ENCODE measurements at regions not wholly inside any gene's neighbourhood (a gene's known extent, or its start where the extent isn't known, plus 50 kb on each side); places are given as distances from the start of the nearest gene placed in this dataset.

DNA sequence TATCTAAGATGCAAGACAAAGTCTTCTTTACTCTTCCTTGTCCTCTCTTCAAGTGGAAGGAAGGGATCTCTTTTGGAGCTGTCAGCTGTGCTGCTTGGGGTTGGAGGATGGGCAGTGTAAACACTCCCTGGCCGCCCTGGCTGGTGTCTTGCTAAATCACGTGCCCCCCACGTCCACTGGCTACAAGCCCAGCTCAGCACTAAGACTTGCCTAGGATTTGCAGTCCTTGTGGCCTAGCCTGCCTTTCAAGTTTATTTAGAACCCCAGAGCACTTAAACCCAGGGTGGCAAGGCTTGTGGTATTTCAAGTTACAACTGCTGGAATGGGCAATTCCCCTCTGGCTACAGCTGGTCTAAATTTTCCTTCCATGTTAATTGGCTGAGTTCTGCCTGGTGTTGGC is 272.4 kb upstream of the MYO3A start:
- DNase-seq: no peak

DNA sequence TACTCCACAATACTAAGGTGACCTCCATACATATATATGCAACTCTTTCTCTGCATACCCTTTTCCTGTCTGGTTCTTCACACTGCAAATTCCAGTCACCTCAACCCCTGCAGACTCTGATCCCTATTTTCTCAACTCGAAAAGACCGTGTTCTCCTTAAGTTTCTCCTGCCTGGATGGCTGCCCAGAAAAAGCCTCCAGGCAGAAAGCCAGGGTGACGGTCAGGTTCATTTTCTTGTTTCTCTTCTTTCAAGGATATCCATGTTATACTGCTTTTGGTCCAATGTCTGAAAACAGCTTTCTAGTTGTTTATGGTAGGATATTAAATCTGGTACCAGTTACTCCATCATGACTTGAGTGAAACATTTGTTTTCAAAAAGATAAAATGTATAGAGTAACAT is 267.8 kb upstream of the MYO3A start:
- DNase-seq: peak; percentile 31

DNA sequence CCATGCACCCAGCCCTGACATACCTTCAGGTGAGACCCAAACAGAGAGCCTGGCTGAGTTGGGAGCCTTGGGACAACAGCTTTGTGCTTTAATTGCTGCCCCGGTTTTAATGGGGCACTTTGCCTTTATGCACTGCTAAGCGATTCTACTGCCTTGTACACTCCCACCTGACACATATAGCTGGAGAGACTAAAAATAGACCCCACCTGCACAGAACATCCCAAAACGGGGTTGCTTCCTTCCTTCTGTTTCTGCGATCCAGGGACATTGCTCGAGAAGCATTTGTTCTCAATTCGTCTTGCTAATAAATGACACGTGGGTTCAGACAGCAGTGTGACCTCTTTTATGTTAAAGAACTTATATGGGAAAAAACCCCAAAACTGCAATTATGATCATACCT is 258.8 kb upstream of the MYO3A start:
- DNase-seq: no peak

DNA sequence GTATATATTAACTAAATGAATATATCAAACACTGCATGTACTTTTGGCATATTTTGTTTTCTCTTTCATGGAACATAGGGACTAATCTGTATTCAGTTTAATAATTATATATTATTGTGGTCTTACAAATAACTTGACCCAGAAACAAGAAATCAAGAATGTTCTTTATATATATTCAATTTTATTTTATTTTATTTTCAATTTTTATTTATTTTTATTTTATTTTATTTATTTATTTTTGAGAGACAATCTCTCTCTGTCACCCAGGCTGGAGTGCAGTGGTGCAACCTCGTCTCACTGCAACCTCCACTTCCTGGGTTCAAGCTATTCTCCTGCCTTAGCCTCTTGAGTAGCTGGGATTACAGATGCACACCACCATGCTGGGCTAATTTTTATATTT is 258.4 kb upstream of the MYO3A start:
- no peak for DNase-seq

DNA sequence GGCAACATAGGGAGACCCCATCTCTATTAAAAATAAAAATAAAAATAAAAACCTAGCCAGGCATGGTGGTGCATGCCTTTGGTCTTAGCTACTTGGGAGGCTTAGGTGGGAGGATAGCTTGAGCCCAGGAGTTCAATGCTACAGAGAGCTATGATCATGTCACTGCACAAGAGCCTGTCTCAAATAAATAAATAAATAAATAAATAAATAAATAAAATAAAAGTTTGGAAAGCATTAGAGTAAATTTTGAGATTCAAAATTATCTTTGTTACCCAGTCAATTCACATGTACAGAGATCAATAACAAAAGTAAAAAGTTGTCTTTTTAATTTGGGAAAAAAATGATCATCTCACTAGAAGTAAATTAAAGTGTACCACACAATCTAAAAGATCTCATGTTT is 255.8 kb upstream of the MYO3A start:
- DNase-seq: no peak

DNA sequence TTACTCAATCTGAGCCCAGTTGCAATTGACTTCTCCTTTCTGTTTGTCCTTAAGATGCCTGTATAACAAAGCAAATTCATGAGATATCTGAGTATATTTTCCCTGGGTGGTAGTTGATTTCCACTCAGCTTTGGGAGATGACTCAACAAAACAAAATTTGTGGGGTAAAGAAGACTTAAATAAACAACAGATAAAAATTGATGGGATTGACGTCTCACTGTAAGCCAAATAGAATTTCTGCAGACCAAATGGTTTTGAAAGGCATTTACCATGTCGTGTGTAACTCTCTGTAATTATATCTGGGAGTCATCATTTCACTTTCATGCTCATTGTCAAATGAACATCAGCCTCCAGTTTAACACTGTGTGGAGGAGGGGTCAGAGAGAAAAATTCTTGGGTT is 255.4 kb upstream of the MYO3A start:
- no peak for DNase-seq

DNA sequence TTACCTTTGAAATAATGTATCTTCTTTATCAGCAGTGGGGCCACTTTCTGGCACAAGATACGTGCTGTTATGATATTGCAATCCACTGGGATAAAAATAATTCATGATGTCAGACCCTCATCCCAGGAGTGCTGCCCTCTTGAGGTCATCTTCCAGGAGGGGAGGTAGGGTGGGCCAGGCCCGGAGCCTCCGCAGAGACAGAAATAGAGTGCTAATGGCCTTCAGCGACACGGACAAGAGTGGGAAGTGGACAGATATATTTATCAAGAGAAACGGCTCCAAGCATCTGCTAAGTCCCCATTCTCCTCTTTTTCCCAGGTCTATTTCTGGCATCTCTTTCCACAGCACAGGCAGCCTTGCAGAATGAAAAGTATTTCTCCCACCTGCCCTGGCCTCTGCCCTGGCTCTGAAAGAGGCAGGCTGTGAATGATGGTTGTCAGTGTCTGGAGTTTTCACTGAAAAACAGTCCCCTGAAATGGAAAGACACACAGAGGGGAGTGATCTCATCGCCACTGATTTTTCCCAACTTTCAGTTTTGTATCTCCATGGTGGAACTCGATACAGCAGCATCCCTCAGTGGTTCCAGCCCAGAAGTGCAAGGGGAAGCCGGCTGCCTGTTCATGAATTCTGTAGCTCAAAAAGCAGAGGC is 251.7 kb upstream of the MYO3A start:
- DNase-seq: peak; percentile 56

DNA sequence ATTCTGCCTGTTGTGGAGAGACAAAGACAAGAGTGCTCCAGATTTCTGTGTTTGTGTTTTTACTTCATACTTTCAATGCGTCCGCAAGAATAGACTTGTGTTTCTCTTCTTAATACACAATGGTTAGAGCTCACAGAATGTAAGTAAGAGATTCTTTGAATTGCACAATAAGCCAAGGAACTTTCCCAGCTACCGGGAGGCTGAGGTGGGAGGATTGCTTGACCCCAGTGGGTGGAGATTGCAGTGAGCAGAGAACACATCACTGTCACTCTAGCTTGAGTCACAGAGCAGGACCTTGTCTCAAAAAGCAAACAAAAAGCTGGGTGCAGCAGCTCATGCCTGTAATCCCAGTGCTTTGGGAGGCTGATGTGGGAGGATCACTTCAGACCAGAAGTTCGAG is 250.7 kb upstream of the MYO3A start:
- no peak for DNase-seq

DNA sequence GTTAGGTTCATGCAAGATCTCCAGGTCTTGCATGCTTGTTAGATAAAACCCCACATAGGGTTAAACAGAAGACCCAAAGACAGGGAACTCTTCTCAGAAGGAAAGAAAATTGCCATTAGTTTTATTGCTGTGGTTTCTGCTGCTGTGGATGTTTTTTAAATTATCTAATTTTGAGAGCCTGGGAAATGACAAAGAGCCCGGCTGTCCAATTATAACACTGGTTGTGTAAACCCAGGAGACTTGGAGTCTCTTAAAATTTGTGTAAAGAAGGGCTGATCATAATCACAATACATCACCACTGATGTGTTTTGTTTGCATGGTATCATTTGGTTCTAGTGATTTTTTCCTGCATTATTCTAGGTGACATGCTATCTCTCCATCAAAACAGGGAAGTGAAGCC is 246.5 kb upstream of the MYO3A start:
- no peak for DNase-seq

DNA sequence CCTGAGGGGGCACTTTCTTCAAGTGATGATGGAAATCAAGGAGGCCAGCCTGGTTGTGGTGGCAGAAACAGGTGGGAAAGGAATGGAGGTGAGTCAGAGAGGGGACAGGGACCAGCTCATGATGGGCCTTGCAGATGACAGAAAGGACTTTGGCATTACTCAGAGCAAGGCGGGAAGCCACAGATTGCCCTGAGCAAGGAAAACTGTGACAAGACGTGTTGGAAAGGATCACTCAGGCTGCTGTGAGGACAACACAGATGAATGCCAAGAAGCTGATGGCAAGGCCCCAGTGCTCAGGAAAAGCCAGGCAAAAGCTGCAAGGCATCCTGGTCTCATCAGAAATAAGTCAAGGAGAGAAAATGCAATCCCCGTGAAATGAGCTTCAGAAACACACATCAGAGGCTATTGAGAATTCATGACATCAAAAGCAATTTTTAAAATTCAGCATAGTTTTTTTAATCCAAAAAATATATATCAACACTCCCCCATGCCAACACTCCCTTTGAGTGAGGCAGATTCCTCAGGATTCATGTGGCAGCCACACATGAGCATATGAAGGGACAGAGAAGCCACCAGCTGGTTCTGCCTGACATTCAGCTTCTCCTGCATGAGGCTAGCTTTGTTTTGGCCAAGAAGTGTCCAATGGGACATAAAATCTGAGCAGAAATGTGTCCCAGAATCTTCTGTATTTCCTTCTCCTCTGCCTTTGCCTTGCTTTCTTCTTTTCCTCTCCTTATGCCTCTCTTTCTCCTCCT is 244.5 kb upstream of the MYO3A start:
- DNase-seq: no peak

DNA sequence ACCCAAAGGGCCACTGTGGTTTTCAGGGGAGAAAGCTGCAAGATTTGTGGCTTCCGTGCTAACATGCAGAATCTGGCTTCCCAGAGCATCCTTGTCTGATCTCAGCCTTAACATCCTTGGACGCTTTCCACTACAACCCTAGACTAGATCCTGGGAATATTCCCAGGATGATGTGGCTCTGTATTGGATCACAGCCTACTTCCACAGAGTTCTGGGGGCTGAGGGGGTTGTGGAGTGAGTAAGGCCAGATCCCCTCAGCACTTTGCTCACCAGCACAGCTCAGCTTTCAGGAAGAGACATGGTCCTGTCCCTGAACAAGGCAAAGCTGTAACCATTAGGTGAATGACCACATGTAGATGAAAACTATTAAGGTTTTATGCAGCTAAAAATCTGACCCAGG is 241.3 kb upstream of the MYO3A start:
- DNase-seq: peak; percentile 8

DNA sequence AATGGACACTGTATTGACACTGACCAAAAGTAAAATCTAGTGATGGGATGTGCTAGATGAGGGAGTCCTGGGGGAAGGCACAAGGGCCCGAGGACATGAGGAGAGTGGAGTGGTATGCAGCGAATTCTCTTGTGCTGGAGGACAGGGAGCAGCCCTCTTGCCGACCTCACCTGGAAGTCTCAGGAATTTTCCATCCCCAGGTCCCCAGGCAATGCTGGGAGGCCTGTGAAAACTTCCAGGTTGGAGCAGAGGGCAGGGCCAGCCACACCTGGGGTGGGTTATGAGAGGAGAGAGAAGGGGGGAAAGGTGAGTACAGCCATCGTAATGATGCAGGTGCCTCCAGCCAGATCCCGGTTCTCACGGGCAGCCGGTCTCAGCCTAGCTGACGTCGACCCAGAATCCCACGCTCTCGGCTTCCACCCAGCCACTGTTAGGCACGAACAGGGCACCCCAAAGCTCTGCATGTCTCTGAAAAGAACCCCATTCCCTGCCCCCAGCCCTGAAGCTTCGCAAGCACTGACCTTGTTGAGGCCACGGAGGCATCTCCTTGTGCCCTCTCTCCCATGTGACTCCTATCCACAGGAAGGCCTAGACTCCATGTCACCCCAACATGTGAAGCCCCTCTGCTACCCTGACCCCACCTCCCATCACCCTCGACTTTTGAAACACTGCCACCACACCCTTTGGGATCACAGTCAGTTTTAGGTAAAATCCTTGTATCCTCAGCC is 239.7 kb upstream of the MYO3A start:
- no peak for DNase-seq

DNA sequence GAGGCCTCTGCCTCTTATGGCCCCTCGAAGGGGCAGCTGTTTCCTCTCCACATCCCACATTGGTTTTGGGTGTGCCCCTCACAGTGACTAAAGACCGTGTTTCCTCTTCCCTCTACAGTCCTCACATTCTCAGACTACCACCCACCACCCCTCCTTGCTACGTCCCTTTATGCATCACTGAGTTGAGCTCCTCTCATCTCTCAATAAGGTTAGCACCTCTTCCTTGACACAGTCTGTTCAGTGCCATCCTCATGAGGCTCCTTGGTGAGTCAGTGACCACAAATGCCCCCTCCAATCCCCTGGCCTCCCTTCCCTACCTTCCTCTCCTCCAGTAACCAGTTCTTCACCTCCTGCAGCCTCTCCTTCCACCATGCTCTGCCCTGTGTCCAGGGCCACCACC is 239.1 kb upstream of the MYO3A start:
- DNase-seq: no peak

DNA sequence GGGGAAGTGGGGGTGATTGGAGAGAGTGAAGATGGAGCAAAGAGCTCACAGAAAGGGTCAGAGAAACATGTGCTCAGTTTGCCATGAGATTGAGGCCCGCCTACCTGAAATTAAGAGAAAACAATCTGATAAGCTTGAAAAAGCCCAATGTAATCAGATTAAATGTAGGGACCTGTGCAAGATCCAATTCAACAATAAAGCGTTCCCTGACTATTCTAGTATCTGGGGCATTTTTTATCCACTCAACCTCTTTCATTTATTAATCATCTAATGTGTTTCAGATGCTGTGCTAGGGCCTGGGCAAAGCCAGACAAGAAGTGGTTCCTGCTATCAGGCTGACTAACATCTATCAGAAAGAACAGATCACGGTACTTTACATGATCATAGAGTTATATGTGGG is 238.4 kb upstream of the MYO3A start:
- no peak for DNase-seq

DNA sequence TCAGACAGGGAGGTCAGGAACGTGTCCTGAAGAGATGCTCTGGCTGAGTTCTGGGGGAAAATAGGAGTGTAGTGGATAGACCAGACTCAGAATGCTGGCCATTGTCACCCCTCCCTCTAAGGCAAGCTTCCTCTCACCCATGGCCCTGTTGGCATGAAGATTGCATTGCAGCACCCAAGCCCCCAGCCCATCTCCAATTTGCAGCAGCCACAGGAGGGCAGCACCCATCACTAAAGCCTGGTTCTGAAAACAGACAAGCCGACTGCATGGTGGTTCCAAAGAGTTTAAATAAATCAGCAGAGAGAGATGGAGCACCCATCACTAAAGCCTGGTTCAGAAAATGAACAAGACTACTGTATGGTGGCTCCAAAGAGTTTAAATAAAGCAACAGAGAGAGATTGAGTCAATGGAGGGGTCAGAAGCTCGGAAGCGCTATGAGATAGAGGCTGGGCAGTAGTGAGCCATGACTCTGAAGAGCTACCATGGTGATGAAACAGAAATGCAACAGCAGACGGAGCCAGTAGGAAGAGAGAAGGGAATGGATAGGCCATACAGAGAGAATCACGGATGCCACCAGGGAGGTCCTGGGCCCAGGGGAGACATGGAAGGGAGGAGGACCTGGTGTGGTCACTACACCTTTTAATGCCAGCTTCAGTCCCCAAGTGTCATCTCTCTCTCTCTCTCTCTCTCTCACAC is 237.9 kb upstream of the MYO3A start:
- no peak for DNase-seq

DNA sequence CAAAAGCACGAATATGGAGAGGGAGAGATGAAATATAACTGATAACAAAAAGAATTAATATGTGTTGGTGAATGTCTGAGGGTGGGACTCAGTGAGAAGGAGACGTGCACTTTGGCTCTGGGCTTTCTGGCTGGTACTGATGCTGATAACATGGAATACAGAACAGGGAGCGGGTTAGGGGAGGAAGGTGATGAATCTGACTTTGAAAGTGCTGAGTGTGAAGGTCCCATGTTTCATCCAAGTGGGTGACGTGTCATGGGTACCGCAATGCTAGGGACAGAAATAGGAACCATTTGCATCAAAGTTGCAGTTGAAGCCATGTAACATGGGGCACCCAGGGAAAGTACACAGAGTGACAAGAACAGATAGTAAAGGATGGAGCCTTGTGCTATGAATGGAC is 236.6 kb upstream of the MYO3A start:
- DNase-seq: no peak

DNA sequence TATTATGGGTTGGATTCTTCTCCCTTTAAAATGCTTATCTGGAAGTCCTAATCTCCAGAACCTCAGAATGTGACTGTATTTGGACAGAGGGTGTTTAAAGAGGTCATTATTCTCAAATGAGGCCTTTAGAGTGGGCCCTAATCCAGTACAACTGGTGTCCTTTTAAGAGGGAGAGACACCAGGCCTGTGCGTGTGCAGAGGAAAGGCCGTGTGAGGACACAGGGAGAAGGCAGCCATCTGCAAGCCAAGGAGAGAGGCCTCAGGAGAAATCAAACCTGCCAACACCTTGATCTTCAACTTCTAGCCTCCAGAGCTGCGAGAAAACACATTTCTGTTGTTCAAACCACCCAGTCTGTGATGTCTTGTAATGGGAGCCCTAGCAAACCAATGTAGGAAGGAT is 235.4 kb upstream of the MYO3A start:
- DNase-seq: no peak

DNA sequence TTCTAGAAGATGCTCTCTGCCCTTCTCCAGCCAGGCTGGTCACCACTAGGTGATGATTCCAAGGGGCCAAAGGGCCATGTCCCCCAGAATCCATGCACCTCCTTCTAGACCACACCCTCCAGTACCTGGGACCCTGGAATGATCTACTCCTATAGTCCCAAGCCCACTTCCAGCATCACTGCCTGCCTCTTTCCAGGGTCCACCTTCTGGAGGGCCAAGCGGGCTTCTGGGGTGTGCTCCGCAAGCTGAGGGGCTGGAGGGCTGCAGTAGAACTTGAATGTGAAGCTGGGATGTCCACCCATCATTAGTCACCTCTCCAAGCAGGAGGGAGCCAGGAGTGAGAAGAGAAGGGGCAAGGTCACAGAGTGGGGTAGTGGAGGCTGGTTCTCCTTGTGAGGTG is 234.4 kb upstream of the MYO3A start:
- DNase-seq: no peak

DNA sequence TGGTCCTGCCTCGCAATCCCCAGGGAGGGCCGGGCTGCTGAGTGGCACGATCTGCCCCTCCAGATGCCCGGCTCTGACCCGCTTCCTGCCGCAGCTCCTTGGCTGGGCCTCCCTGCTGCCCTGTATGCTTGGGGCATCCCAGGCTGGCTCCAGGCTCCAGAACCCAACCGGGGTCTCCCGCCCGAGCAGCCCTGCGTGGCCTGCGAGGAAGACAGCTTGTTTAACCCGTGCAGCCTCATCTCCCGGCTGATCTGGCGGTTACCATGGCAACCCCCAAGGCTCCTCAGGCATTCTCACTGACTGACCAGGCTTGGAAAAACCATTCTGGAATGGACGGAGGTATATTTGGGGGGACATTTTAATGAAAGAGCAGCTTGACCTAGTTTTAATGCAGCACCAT is 232.4 kb upstream of the MYO3A start:
- no peak for DNase-seq

DNA sequence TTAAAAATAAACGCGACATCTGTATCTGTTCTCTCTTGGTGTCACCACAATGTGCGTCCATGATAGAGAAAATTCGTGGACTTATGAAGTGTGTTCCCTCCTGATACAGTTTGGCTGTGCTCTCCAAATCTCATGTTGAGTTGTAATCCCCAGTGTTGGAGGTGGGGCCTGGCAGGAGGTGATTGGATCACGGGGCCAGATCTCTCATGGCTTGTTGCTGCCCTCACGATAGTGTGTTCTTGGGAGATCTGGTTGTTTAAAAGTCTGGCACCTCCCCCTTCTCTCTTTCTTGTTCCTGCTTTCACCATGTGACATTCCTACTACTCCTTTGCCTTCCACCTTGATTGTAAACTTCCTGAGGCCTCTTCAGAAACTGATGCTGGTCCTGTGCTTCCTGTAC is 229.4 kb upstream of the MYO3A start:
- no peak for DNase-seq

DNA sequence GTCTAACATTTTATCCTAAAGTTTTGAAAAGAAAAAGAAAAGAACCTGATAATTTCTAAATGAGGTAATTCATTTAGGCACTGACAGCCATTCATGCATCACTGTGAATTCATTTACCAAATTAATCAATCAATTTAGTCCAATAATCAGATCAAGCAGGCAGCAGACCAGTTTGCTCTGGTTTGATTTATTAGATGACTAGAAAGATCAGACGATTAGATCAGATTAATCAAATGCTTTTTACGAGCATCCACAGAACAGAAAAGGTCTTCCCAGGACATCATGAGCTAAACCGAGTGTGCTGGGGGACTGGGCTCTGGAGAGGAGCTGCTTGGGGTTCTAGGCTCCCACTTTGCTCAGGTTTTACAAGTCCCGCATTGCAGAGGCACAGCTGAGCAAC is 226.5 kb upstream of the MYO3A start:
- DNase-seq: no peak

DNA sequence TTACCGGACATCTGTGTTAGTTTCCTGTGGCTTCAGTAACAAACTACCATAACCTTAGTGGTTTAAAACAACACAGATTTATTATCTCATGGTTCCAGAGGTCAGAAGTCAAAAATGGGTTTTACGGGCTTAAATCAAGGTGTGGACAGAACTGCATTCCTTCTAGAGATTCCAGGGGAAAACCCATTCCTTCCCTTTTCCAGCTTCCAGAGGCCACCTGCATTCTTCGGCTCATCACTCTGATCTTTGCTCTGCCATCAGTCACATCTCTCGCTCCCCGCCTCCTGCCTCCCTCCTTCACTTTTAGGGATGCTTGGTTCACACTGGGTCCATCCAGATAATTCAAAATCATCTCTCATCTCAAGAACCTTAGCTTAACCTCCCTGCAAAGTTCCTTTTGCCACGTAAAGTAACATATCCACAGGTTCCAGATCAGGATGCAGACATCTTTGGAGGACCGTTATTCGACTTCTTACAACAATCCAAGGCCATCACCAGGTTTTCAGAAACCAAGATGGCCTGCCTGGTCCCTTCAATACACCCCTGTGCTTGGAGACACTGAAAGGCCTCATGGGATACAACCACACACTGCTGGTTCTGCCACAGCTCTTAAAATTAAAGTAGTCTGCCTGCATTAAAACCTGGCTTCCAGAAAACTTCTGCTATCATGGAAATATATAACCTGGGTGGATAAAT is 225.9 kb upstream of the MYO3A start:
- no peak for DNase-seq

DNA sequence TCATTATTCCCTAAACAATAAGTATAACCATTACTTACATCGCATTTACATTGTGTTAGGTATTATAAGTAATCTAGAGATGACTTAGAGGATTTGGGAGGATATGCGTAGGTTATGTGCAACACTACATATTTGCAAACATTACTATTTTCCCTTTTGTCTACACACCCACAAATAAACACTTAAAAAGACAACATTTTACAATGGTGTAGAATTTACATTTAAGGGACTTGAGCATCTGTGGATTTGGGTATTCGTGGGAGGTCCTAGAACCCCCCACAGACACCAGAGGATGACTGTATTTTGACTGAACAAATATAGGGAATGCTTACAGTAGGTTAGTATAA is 220.2 kb upstream of the MYO3A start:
- no peak for DNase-seq

Data from hindlimb muscle (tissue), 1 donor.